HG03432 (cell line): ENCODE measurements at regions not wholly inside any gene's neighbourhood (a gene's known extent, or its start where the extent isn't known, plus 50 kb on each side); places are given as distances from the start of the nearest gene placed in this dataset.
"Not testable (repeated sequence)": the region's sequence is repeated elsewhere in the genome, so short reads cannot be mapped to it uniquely, and the experiment has no call there.

Experiments
- ATAC-seq: cut with Tn5 transposase; IDR thresholded peaks from one replicate; pipeline ENCODE4 v1.9.1; 2021; ENCODE audit warnings: mild to moderate bottlenecking, moderate library complexity; ENCODE audit not compliant: unreplicated experiment

- no peak for ATAC-seq
Measured at GRCh38 chr10:3580565-3580964, 204.4 kb downstream of the KLF6 start.

- ATAC-seq: no peak
Measured at GRCh38 chr10:3579845-3580244, 205.2 kb downstream of the KLF6 start.

- ATAC-seq: no peak
Measured at GRCh38 chr10:3578682-3579081, 206.3 kb downstream of the KLF6 start.

- ATAC-seq: no peak
Measured at GRCh38 chr10:3578159-3578558, 206.8 kb downstream of the KLF6 start.

- no peak for ATAC-seq
Measured at GRCh38 chr10:3574451-3574850, 210.6 kb downstream of the KLF6 start.

- ATAC-seq: no peak
Measured at GRCh38 chr10:3573498-3573897, 211.5 kb downstream of the KLF6 start.

GRCh38 chr10:3571310-3571825, 213.6 kb downstream of the KLF6 start:
- no peak for ATAC-seq

- ATAC-seq: no peak
Measured at GRCh38 chr10:3570855-3571266, 214.1 kb downstream of the KLF6 start.

- no peak for ATAC-seq
Measured at GRCh38 chr10:3570131-3570729, 214.8 kb downstream of the KLF6 start.

GRCh38 chr10:3568983-3569382, 216.0 kb downstream of the KLF6 start:
- no peak for ATAC-seq

GRCh38 chr10:3568392-3568791, 216.6 kb downstream of the KLF6 start:
- no peak for ATAC-seq

GRCh38 chr10:3567291-3567963, 217.6 kb downstream of the KLF6 start:
- ATAC-seq: no peak

- no peak for ATAC-seq
Measured at GRCh38 chr10:3566627-3567026, 218.4 kb downstream of the KLF6 start.

GRCh38 chr10:3564346-3565002, 220.5 kb downstream of the KLF6 start:
- ATAC-seq: no peak

GRCh38 chr10:3563298-3563697, 221.7 kb downstream of the KLF6 start:
- no peak for ATAC-seq

- not testable (repeated sequence) for ATAC-seq
Measured at GRCh38 chr10:3560628-3561027, 224.4 kb downstream of the KLF6 start.

- ATAC-seq: no peak
Measured at GRCh38 chr10:3559527-3559926, 225.5 kb downstream of the KLF6 start.

GRCh38 chr10:3559011-3559410, 226.0 kb downstream of the KLF6 start:
- no peak for ATAC-seq

GRCh38 chr10:3556191-3557017, 228.6 kb downstream of the KLF6 start:
- ATAC-seq: not testable (repeated sequence)

GRCh38 chr10:3554121-3554522, 230.9 kb downstream of the KLF6 start:
- ATAC-seq: no peak

- no peak for ATAC-seq
Measured at GRCh38 chr10:3552281-3552680, 232.7 kb downstream of the KLF6 start.
